Hematopoietic multipotent progenitor cell (in vitro differentiated cells): ENCODE measurements at regions not wholly inside any gene's neighbourhood (a gene's known extent, or its start where the extent isn't known, plus 50 kb on each side); places are given as distances from the start of the nearest gene placed in this dataset.
A peak's percentile ranks its signal among the peaks of the same experiment; 100 is the strongest.

Experiments
- DNase-seq, 3 donors: peaks; one replicate each; pipeline ENCODE4 v3.0.0-alpha.2; 2011 to 2015; ENCODE audit warnings: low read depth in 2 of 3, low spot score in 2 of 3

DNA sequence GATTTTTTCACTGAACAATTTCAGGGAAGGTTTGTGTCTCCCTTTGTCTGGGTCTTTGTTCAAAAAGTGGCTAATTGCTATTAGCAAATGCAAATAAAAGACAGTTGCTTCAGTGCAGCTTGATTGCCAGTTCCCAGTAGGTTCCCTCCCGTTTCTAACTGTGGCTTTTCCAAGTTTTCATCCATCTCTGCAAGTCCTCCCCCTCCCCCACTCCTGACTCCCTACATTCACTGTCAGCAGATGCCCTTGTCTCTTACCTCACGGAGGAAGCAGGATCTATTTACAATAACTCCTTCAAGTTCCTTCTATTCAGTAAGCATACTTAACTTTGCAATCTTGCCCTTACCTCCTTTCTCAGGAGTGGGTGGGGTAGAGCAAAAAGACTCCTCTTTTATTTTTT, 55.4 kb upstream of the SCEL start:
- DNase-seq, result no peak

DNA sequence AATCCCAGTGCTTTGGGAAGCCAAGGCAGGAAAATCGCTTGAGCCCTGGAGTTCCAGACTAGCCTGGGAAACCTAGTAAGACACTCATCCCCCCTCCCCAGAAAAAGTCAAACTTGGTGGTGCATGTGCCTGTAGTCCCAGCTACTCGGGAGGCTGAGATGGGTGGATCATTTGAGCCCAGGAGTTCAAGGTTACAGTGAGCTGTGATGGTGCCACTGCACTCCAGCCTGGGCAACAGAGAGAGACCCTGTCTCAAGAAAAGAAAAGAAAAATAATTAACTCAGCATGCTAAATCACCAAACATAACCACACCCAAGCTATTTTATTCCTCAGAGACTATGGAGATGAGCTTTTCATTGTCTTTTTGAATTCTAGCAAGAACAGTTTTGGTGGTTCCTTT, 56.2 kb upstream of the SCEL start:
- DNase-seq, result no peak

DNA sequence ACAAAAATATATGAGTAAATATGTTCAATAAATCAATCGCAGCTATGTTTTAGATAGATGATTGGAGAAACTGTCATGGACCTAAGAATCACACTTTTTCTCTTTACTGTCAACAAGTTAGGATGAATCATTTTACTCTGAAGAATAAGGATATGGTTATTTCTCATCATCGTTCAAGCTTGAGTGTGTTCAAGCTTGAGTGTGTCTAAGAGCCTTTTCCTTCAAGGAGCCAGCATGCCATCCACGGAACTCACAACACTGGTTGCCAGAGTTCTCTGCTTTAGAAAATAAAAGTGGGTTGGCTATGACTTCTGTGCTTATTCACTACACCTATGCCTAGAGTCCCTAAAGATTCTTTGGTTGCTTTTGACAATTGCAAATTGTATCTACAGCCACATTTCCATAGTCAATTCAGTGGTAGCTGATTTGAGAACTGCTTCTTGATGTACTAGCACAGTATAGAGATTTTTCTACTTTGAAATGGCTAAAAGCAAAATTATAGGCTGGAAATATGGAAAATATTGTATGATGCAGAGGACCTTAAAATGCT, 58.1 kb upstream of the SCEL start:
- no peak for DNase-seq

DNA sequence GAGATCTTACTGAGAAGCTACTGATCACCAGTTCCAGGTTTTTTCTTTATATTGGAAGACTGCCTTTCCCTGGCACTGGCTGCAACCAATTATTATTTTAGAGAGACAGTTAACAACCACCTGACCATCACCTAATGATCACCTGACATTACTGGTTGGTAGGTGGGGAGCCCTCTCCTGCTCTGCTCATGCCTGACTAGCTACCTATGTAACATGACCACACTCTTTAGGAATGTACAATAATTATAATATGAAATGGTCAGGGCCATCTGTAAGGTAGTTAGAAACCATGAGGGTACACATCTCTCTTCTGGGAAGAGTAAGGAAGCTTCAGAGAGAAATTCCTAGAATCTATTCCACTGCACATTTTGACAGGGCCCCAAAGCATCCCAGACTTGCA, 59.0 kb upstream of the SCEL start:
- DNase-seq, result no peak

DNA sequence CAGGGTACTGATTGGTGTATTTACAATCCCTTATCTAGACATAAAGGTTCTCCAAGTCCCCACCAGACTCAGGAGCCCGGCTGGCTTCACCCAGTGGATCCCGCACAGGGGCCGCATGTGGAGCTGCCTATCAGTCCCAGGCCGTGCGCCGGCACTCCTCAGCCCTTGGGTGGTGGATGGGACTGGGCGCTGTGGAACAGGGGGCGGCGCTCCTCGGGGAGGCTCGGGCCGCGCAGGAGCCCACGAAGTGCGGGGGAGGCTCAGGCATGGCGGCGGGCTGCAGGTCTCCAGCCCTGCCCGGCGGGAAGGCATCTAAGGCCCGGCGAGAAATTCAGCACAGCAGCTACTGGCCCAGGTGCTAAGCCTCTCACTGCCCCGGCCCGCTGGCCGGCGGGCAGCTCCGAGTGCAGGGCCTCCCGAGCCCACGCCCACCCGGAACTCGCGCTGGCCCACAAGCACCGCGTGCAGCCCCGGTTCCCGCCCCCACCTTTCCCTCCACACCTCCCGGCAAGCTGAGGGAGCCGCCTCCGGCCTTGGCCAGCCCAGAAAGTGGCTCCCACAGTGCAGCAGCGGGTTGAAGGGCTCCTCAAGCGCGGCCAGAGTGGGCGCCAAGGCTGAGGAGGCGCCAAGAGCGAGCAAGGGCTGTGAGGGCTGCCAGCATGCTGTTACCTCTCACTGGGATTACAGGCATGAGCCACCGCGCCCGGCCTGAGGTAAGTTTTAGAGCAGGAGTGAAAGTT, 60.0 kb upstream of the SCEL start:
- DNase-seq, result no peak

DNA sequence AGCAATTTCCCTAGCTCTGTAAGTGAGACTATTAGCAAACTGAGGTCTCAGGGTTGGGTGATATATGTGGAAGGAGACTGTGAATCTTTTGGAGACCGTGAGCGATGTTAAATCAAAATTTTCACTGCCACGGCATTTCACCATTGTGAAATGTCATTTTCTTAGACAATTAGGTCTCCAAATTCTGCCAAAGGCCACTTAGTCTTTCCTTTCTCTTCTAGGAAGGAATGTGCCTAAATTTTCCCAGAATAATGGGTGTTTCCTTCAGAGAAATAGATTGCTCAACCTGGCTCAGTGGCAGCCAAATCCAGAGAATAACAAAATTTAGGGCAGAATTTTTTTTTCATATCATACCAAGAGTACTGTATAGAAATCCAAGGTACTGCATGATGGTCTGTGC, 64.5 kb upstream of the SCEL start:
- DNase-seq, result no peak

DNA sequence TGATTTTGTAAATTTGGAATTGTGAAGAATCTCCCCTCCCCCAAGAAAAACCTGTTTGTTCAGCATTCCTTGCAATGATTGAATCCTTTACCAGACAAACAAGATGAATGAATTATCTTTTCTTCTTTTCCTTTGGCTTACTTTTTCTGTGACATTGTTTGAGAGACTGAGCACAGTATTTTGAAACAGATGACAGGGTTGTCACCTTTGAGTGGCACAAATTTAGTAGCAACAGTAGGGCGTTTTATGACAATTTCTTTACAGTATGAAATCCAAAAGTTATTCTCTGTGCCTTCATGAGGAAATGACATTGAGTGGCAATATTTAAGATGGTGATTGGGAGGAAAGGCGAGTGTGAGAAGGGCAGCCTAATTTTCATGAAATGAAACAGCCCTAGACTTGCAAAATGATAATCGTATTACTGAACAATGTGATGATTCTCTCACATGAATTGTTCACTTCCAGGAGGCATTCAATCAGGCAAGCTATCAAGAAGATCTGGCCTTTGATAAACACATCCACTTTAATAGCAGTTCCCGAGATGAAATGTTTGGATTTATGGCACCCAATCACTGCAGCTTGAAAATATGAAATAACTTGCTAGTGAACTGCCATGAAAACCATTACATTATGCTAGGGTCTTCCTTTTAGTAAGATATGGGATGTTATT, 68.6 kb upstream of the SCEL start:
- no peak for DNase-seq

DNA sequence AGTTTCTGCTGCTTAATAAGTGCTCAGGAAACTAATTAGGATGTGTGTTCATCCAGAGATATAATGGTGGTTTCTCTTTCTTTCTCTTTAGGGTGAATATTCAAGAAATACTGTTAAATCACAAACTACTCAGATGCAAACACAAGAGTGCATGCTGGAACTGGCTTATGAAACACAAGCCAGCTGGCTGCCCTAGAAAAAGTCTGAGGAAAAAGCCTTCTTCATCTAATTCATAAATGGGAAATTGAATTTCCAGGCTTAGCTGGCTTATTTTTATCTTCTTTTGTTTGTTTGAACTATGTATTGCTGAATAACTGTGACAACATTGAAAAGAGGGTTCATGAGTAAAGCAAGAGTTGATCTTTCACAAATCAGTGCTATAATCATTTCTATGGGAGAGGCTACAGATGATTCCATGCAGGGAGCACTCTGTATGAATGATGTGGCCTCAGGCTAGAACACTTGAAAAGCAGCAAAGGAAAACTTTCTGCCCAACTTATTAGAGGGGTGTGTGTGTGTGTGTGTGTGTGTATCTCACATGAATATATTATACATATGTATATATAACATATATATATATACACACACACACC, 69.8 kb upstream of the SCEL start:
- DNase-seq, result no peak

DNA sequence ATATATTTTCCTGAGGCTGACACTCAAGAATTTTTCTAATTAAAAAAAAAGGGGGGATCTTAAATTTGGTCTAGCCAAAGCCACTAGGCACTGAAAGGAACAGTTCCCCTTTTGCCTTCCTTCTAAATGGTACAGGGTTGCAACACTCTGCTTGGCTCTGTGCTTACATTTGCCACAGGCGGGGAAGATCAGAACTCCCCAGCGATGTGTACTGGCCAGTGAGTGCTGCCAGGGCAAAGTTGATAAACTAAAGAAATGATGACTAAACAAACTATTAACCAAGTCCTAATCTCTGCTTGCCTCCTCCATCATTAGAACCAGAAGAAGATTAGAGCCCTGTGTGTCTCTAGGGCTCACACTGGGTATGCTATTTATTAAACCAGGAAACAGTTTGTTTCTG, 75.3 kb upstream of the SCEL start:
- peak in 1 of 3 donors; percentile 9 for DNase-seq

DNA sequence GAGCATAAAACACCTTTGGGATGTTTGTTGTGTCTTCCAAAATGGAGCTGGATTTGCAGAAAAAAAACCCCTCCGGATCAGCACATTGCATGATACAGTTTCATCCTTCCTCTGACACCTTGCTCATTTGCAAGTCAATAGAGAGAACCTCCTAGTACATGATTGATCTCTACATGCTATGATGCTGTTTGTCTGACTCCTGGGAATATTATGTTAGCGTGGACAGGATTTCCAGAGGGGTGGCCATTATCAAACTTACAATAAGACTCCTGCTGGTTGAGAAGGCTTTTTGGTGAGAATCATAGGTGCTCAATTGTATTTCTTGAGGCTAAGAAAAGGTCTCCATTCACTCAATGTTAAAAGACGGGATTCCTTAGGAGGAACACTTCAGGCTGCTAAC, 75.9 kb upstream of the SCEL start:
- DNase-seq, result no peak

DNA sequence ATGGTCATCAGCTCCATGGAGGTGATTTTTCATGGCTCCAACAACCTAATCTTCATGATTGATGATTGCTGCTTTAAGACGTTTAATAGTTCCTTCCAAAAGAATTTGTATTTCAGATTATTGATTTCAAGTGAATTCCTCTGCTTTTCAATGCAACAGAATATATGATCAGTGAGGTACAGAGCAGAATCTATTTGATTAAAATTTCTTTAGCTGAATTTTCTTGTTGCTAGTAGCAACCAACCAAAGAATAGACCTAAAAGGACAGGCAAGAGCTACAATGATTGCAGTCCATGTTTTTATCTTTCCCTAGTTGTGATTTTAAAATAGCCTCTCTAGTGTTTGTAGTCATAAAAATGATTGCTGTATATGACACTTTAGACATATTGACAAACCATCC, 76.8 kb upstream of the SCEL start:
- no peak for DNase-seq

DNA sequence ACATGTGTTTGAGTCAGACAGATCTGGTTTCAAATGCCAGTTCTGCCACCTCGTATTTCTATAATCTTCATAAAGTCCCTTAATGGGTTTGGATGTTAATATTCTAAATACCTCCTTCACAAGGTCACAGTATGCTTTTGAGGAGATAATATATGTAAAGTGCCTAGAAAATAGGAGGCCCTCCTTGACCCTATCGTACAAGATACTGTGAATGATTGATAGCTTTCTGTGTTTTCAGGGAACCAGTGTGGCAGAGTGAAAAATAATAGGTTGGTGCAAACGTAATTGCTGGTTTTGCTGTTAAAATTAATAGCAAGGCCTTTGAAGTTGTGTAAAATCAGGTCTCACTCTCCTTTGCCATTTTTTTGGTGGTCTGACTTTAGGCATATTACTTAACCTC, 77.5 kb upstream of the SCEL start:
- no peak for DNase-seq

DNA sequence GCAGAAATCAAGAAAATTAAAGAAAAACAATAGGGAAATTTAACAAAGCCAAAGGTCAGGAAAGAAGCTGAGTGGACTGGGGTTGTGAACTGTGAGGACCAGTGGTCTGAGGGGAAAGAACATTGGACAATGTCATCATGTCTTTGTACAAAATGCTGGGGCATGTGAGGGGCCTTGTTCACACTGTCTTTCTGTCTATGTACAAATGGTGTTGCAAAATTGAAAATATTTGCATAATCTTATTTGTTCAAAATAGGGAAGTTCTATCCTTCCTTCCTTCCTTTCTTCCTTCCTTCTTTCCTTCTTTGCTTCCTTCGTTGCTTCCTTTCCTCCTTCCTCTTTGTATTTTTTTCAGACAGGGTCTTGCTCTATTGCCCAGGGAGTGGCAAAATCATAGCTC, 79.2 kb upstream of the SCEL start:
- no peak for DNase-seq

DNA sequence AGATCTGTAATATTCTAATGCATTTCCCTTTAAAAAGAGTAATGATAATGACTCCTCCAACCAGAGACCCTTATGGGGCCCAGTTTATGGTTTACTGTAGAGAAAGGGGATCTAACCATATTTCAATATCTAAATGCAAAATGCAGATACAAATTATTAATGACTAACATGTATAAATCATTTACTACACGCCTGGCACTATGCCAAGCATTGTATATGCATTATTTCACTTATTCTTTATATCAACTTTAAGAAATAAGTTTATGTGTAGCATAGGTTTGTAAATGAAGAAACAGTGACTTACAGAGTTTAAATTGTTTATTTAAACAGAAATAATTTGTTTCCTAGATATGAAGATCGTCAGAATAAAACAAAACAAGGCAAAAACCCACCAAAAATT, 86.2 kb upstream of the SCEL start:
- no peak for DNase-seq

DNA sequence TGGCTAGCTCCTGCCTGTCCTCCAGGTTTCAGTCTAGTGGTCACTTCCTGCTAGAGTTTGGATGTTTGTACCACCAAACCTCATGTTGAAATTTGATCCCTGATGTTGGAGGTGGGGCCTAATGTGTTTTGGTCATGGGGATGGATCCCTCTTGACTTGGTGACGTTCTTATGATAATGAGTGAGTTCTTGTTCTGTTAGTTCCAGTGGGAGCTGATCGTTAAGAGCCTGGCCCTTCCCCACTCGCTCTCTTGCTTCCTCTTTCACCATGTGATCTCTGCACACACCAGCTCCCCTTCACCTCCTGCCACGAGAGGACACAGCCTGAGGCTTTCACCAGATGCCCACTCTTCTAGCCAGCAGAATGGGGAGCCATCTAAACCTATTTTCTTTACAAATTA, 86.8 kb upstream of the SCEL start:
- no peak for DNase-seq

DNA sequence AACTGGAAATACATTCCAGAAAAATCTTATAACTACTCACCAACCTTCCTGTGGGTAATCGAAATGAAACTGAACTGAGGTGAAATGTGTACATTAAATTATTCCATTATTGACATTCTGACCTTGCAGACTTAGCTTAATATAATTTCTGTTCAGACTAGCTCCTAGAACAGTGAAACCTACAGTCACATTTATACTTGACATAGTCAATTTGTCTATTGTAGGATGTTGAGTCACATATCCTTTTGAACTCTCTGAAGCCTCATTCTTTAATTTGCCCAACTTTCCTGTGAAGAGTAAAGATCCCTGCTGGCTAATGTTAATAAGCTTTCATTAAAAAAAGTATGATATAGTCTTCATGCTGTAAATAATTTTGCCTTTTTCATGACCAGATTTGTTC, 92.0 kb upstream of the SCEL start:
- no peak for DNase-seq

DNA sequence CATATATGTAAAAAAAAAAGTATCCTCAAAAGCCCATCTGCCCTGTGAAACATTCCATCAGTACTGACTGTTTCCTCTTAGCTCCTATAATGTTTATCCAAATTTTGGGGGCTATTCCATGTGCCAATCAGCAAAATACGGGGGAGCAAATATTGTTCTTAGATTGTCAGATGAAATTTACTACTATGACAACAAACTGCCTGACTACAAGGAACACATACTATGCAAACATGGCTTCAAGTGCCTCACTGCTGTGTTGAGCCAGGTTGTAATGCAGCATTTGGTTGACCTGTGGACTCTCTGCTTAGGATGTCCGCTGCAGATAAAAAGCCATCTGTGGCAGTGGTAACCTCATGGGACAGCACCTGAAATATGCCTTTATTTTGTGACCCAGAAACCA, 98.2 kb upstream of the SCEL start:
- no peak for DNase-seq

DNA sequence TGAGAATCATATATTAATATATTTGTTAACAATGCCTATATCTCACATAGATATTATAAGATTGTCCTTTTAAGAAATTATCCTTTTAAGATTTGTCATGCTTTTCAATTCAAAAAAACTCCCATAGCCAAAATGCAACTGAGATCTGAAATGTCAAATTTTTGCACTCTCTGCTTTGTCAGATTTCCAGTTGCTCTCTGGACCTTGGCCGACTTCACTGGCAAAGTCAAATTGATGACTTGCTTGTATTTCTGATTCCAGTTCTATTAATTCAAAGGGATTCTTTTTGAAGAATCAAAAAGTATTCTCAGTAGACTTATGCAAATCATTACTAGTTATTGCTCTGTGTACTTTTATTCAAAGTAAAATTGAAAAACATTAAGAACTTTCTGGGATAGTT, 101.2 kb upstream of the SCEL start:
- DNase-seq, result no peak

DNA sequence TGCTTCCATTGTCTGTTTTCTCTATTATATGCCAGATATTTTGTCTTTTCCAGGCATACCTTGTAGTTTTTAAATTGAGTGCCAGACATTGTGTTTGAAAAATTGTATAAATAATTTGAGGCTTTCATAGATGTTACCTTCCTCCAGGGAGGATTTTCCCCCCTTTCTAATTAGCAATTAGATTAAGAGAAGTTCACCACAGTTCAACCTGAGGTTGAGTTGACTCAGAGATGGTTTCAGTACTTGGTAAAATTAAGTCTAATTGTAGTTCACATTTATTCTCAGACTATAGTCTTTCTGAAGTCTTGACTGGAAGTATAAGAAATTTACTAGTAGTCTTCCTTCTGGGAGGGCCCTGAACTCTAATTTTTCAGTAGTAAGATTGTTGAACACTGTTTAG, 104.1 kb upstream of the SCEL start:
- DNase-seq, result no peak

DNA sequence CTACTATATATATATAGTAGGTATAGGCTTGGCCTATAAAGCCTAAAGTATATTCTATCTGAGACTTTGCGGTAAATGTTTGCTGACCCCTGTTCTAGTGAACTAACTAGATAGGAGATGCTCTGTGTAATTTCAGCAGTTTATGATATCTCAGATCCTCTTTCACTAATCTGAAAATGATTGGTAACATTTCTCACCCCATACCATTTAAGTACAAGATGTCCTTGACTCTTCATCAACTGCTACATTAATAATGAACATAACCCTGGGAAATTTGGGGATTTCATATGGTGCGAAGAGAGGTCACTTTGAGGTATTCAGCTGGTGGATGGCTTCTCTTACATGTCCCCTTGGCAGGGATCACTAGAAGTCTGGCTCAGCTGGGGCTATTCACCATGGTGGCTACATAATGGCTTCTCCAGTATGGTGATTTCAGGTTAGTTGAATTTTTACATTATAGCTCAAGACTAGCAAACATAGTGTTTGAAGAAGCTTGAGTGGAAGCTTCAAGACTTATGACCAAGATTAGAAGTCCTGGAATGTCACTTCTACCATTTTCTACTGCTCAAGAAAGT, 103.6 kb upstream of the MYCBP2 start:
- no peak for DNase-seq

DNA sequence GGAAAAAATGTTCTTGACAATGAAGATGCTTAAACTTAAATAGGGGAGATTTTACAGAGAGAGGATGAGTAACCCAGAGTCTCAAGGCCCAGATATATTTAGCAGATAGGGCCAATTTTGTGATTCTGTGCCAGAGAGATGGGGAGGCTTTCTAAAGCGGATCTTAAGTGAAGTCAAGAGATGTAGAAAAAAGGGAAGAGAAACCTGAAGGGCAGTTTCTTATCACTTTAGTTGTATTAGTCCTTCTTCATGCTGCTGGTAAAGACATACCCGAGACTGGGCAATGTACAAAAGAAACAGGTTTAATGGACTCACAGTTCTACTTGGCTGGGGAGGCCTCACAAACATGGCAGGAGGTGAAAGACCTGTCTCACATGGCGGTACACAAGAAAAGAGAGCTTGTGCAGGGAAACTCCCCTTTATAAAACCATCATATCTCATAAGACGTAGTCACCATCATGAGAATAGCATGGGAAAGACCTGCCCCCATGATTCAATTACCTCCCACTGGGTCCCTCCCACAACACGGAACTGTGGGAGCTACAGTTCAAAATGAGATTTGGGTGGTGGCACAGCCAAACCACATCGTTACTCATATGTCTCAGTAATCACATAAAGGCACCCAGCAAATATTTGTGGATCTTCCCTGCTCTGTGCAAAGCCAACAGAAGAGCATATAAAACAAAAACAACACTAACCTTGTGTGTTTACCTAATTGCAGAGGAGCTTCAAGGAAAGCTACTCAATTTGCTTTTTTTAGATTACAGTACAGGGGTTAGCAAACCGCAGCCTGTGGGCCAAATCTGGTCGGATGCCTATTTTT, 102.6 kb upstream of the MYCBP2 start:
- DNase-seq, result no peak
